OCI-LY1 (cell line): ENCODE measurements at regions not wholly inside any gene's neighbourhood (a gene's known extent, or its start where the extent isn't known, plus 50 kb on each side); places are given as distances from the start of the nearest gene placed in this dataset.

Source experiments
- EZH2 ChIP-seq: fragments of 200-600 bp; sonication (generic), shearing (Covaris generic); IDR thresholded peaks from 2 replicates; pipeline ENCODE4 v1.8.0; 2017; ENCODE audit warnings: borderline replicate concordance, mixed run types, mild to moderate bottlenecking, antibody characterized with exemption, low read length, moderate library complexity, mixed read lengths
- TF ChIP-seq, protein P1 (sequence below): fragments of 200-600 bp; sonication (generic), shearing (Covaris generic); IDR thresholded peaks from 2 replicates; pipeline ENCODE4 v1.5.1; 2017; ENCODE audit warnings: mild to moderate bottlenecking, antibody characterized with exemption, low read length, moderate library complexity, mixed read lengths

DNA sequence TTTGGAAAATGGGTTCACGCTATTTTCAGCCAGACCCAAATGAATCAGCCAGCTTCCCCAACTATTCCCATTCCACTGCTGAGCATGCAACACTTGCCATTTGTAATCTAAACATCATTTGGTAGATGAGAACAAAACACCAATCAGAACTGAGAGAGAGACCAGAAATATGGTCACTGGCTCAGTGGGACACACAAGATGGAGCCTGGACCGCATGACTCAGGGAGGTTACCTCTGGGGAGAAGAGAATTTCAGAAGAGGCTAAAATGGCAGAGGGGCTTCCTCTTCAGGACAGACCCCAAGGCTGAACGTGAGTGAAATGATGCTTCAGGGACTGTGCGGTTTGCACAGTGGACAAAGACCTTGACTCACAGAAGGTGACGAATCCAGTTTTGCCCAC lies 126.6 kb downstream of the URB2 start:
- TF ChIP-seq, protein P1, sequence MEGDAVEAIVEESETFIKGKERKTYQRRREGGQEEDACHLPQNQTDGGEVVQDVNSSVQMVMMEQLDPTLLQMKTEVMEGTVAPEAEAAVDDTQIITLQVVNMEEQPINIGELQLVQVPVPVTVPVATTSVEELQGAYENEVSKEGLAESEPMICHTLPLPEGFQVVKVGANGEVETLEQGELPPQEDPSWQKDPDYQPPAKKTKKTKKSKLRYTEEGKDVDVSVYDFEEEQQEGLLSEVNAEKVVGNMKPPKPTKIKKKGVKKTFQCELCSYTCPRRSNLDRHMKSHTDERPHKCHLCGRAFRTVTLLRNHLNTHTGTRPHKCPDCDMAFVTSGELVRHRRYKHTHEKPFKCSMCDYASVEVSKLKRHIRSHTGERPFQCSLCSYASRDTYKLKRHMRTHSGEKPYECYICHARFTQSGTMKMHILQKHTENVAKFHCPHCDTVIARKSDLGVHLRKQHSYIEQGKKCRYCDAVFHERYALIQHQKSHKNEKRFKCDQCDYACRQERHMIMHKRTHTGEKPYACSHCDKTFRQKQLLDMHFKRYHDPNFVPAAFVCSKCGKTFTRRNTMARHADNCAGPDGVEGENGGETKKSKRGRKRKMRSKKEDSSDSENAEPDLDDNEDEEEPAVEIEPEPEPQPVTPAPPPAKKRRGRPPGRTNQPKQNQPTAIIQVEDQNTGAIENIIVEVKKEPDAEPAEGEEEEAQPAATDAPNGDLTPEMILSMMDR, result no peak
- no peak for TF ChIP-seq EZH2
